ENCODE measurements at regions not wholly inside any gene's neighbourhood (a gene's known extent, or its start where the extent isn't known, plus 50 kb on each side); places are given as distances from the start of the nearest gene placed in this dataset.

GRCh38 chr10:14396411-14397048 is 65.8 kb upstream of the FRMD4A start (continued):
- no peak for TF ChIP-seq ZNF655 (CRISPR knock-in tag; IDR thresholded peaks at IDR 0.05)
- peak; percentile 53 for TF ChIP-seq NFIC (IDR thresholded peaks at IDR 0.05)
- TF ChIP-seq KAT7 (CRISPR knock-in tag; IDR thresholded peaks at IDR 0.05; ENCODE audit: borderline replicate concordance): no peak
- TF ChIP-seq CREM (IDR thresholded peaks at IDR 0.05; ENCODE audit: low read depth): no peak

GRCh38 chr10:14394179-14394578 is 63.5 kb upstream of the FRMD4A start:
- no peak for DNase-seq (ENCODE audit: extremely low read depth in 1 of 4, low spot score in 3 of 4)
- H3K27ac ChIP-seq (ENCODE audit: extremely low read depth, low read depth, low read length): no peak overlapping the region
- ATAC-seq: no peak
- no peak overlapping the region for H3K4me3 ChIP-seq
- no peaks in the 10 kb centered on the region for H3K4me1 ChIP-seq (replicated peaks in 1 of 2; ENCODE audit: control insufficient read depth in 2 of 2, insufficient read depth in 2 of 2, low read length in 2 of 2)
- BruUV-seq (replicated peaks): no TSS peak
- H3K36me3 ChIP-seq (ENCODE audit: control insufficient read depth, insufficient read depth, low read length): no peaks in the 10 kb centered on the region
- intact Hi-C loops (cut with micrococcal nuclease): no loop called here
- ChIA-PET CTCF (ENCODE audit: low intra/inter-chr PET ratio) (no interaction called here), POLR2A (no interaction called here)
- H2AFZ ChIP-seq (ENCODE audit: low read depth, low read length): no peak overlapping the region
- H3K9me1 ChIP-seq (ENCODE audit: control insufficient read depth, insufficient read depth, low read length): no peaks in the 10 kb centered on the region
- H4K20me1 ChIP-seq (replicated peaks; ENCODE audit: control insufficient read depth, insufficient read depth, low read length): no peaks in the 10 kb centered on the region
- no peak for FAIRE-seq
- H3K27me3 ChIP-seq (ENCODE audit: control insufficient read depth in 2 of 2, insufficient read depth in 2 of 2, low read length in 2 of 2): 0 out of 5 replicates have a peak, but pooled peaks cover 0 to 3% of the 10 kb centered on the region in 2 experiments
- H3K79me2 ChIP-seq (ENCODE audit: control insufficient read depth, insufficient read depth, low read length): no peaks in the 10 kb centered on the region
- in situ Hi-C loops (cut with MboI): no loop called here
- no peaks in the 10 kb centered on the region for H3K9me3 ChIP-seq (replicated peaks; ENCODE audit: control insufficient read depth, insufficient read depth, low read depth, low read length)
- WGBS (ENCODE audit: insufficient coverage, low coverage, missing lambda C conversion rate): 0% methylated on average over 1 of the region's 1 CpG
- H3K4me2 ChIP-seq (ENCODE audit: insufficient read depth, low read length): no peak overlapping the region
- H3K9ac ChIP-seq (ENCODE audit: insufficient read depth in 1 of 2, low read depth in 2 of 2, low read length in 2 of 2): no peak overlapping the region
- TF ChIP-seq ID3 (CRISPR knock-in tag; IDR thresholded peaks at IDR 0.05) (no peak), ID3 (tag; IDR thresholded peaks at IDR 0.05) (no peak), C11orf30 (IDR thresholded peaks at IDR 0.05; ENCODE audit: low read depth) (no peak), CXXC5 (CRISPR knock-in tag; IDR thresholded peaks at IDR 0.05) (no peak), UBTF (IDR thresholded peaks at IDR 0.05; ENCODE audit: borderline replicate concordance in 1 of 2, low read depth in 2 of 2, low read length in 2 of 2) (no peak), TRIM25 (IDR thresholded peaks at IDR 0.05; ENCODE audit: borderline replicate concordance) (no peak), JUND (IDR thresholded peaks at IDR 0.05; ENCODE audit: borderline replicate concordance, low read depth, low read length) (no peak), JUND (tag; IDR thresholded peaks at IDR 0.05; ENCODE audit: borderline replicate concordance, low read depth, low read length) (no peak), ZNF143 (CRISPR knock-in tag; IDR thresholded peaks at IDR 0.05) (no peak)

All from K562 (cell line).